K562 (cell line): ENCODE measurements at regions not wholly inside any gene's neighbourhood (a gene's known extent, or its start where the extent isn't known, plus 50 kb on each side); places are given as distances from the start of the nearest gene placed in this dataset.

Source experiments
- ATAC-seq: fragments of 200-7000 bp; cut with Tn5 transposase; 3 replicates; pipeline ENCODE4 v1.9.1; 2020; ENCODE audit warnings: moderate library complexity
- BruUV-seq: library from RNA; stranded (reverse); fragments of 400-500 nt; replicated peaks from 2 replicates; lab custom pipeline; 2021; lab: Mats Ljungman, UMichigan
- CTCF ChIA-PET: fragments of 300-600 bp; formaldehyde crosslinking; extraction: SDS; loops from one replicate; lab custom pipeline; 2021; ENCODE audit warnings: low intra/inter-chr PET ratio; lab: Yijun Ruan, JAX
- POLR2A ChIA-PET: fragments of 300-600, 350-650 bp; sonication (Branson Sonifier 250); formaldehyde crosslinking; extraction: SDS; loops from one replicate; lab custom pipeline; 2021; ENCODE audit warnings: antibody characterized with exemption, inconsistent platforms; lab: Yijun Ruan, JAX
- DNase-seq, 4 experiments: peaks; one replicate each; pipeline versions ENCODE4 v3.0.0 to v3.0.0-alpha.2; 2011 to 2018; ENCODE audit warnings: low spot score in 3 of 4, mixed read lengths in 3 of 4; ENCODE audit errors: extremely low read depth in 1 of 4
- FAIRE-seq: peaks from 2 replicates; lab custom pipeline; 2011; peaks lifted over from hg19 to GRCh38; lab: Jason Lieb, UNC
- H2AFZ ChIP-seq: 2 replicates; pipeline ENCODE4 v1.6.0; 2011; ENCODE audit warnings: low read depth, low read length, control low read depth, inconsistent platforms
- H3K27ac ChIP-seq: fragments of 200-600 bp; 3 replicates; pipeline ENCODE4 v1.8.0; 2011; ENCODE audit warnings: low read depth, mild to moderate bottlenecking, control low read depth, inconsistent platforms, low read length, moderate library complexity, mixed read lengths; ENCODE audit errors: extremely low read depth
- H3K27me3 ChIP-seq, 2 experiments: fragments of 300-600 bp in 1 of 2; 2 replicates in 1 of 2; 3 replicates in 1 of 2; pipeline versions ENCODE4 v1.6.0 to v1.8.0; 2011; ENCODE audit warnings: inconsistent platforms in 2 of 2, low read length in 2 of 2, mild to moderate bottlenecking in 1 of 2, mixed read lengths in 1 of 2, moderate library complexity in 1 of 2; ENCODE audit not compliant: control insufficient read depth in 2 of 2, insufficient read depth in 2 of 2
- H3K36me3 ChIP-seq: fragments of 300-600 bp; 3 replicates; pipeline ENCODE4 v1.8.0; 2011; ENCODE audit warnings: mild to moderate bottlenecking, low read length, inconsistent platforms; ENCODE audit not compliant: control insufficient read depth, insufficient read depth
- H3K4me1 ChIP-seq, 2 experiments: fragments of 200-600 bp in 1 of 2; replicated peaks in 1 of 2; 2 replicates in 1 of 2; 3 replicates in 1 of 2; pipeline versions ENCODE4 v1.5.1 to v1.8.0; 2011; ENCODE audit warnings: inconsistent platforms in 2 of 2, low read length in 2 of 2, mild to moderate bottlenecking in 1 of 2, mixed read lengths in 1 of 2, moderate library complexity in 1 of 2; ENCODE audit not compliant: control insufficient read depth in 2 of 2, insufficient read depth in 2 of 2
- H3K4me2 ChIP-seq: 2 replicates; pipeline ENCODE4 v1.6.1; 2011; ENCODE audit warnings: low read length, control low read depth, inconsistent platforms, mixed read lengths; ENCODE audit not compliant: insufficient read depth
- H3K4me3 ChIP-seq: fragments of 200-600 bp; sonication (generic), shearing (Covaris generic); 2 replicates; pipeline ENCODE4 v1.5.1; 2016; ENCODE audit warnings: control low read depth, inconsistent platforms
- H3K79me2 ChIP-seq: fragments of 200-600 bp; 3 replicates; pipeline ENCODE4 v1.8.0; 2011; ENCODE audit warnings: low read length, inconsistent platforms; ENCODE audit not compliant: control insufficient read depth, insufficient read depth
- H3K9ac ChIP-seq, 2 experiments: 2 replicates each; pipeline versions ENCODE4 v1.6.0 to v1.6.1; 2011; ENCODE audit warnings: low read depth in 2 of 2, low read length in 2 of 2, control low read depth in 1 of 2, inconsistent platforms in 1 of 2, mild to moderate bottlenecking in 1 of 2, mixed read lengths in 1 of 2; ENCODE audit not compliant: insufficient read depth in 1 of 2
- H3K9me1 ChIP-seq: one replicate; pipeline ENCODE4 v1.6.0; 2011; ENCODE audit warnings: inconsistent platforms, mild to moderate bottlenecking, low read length, moderate library complexity; ENCODE audit not compliant: control insufficient read depth, insufficient read depth
- H3K9me3 ChIP-seq: replicated peaks from 2 replicates; pipeline ENCODE4 v1.5.1; 2011; ENCODE audit warnings: low read depth, low read length, inconsistent platforms; ENCODE audit not compliant: control insufficient read depth, insufficient read depth
- H4K20me1 ChIP-seq: replicated peaks from 2 replicates; pipeline ENCODE4 v1.6.1; 2011; ENCODE audit warnings: low read length, inconsistent platforms, mixed read lengths; ENCODE audit not compliant: control insufficient read depth, insufficient read depth
- BRF1 ChIP-seq: IDR thresholded peaks from 3 replicates; pipeline ENCODE4 v1.6.1; 2011; ENCODE audit warnings: borderline replicate concordance, mild to moderate bottlenecking; ENCODE audit not compliant: insufficient read length; ENCODE audit errors: extremely low read depth
- CBX8 ChIP-seq: fragments of 200-600 bp; sonication (generic); IDR thresholded peaks from 2 replicates; pipeline ENCODE4 v1.6.1; 2012; ENCODE audit warnings: borderline replicate concordance, mixed run types, low read depth, mild to moderate bottlenecking, moderate library complexity, mixed read lengths, low read length, control low read depth, inconsistent platforms; ENCODE audit not compliant: poor library complexity, severe bottlenecking; ENCODE audit errors: extremely low read depth
- MCM2 ChIP-seq: fragments of 450-650 bp; IDR thresholded peaks from 2 replicates; pipeline ENCODE4 v1.6.1; 2017; ENCODE audit warnings: low read depth, mild to moderate bottlenecking
- PML ChIP-seq: IDR thresholded peaks from 2 replicates; pipeline ENCODE4 v1.6.1; 2012; ENCODE audit warnings: low read length, inconsistent platforms
- PPARD ChIP-seq: fragments of 250-450 bp; sonication (Bioruptor Pico); IDR thresholded peaks from 2 replicates; pipeline ENCODE4 v1.8.0; 2022; ENCODE audit warnings: inconsistent platforms, mild to moderate bottlenecking, moderate library complexity
- SMAD3 ChIP-seq: fragments of 450-650 bp; formaldehyde crosslinking; conservative IDR thresholded peaks from 2 replicates; pipeline ENCODE4 v1.4.0; 2020; ENCODE audit warnings: mild to moderate bottlenecking
- ZNF282 ChIP-seq: sonication (generic); formaldehyde crosslinking; IDR thresholded peaks from 2 replicates; pipeline ENCODE4 v1.8.1; 2023; ENCODE audit warnings: missing genetic modification reagents
- WGBS: fragments of 100-300 bp; shearing (Covaris generic); methylation state at CpG from one replicate; pipeline ENCODE4 v1.1.6; 2016; ENCODE audit warnings: low coverage, mixed read lengths; ENCODE audit not compliant: insufficient coverage; ENCODE audit errors: missing lambda C conversion rate; 5-methylcytosine and 5-hydroxymethylcytosine counted together
- in situ Hi-C: fragments of 300-500 bp; cut with MboI; formaldehyde crosslinking; loops from 4 replicates; pipeline ENCODE4 v1.15.0; 2018; ENCODE audit warnings: inconsistent platforms, mixed read lengths
- intact Hi-C: fragments of 100-400 bp; cut with micrococcal nuclease; formaldehyde crosslinking; loops from 2 replicates; pipeline ENCODE4 v1.14.2; 2022
- TF ChIP-seq, protein P1 (sequence below): fragments of 250-450 bp; sonication (Bioruptor Pico); IDR thresholded peaks from 2 replicates; pipeline ENCODE4 v1.8.0; 2022; ENCODE audit warnings: inconsistent platforms, mild to moderate bottlenecking, moderate library complexity, borderline replicate concordance
- TF ChIP-seq, protein P2 (sequence below): fragments of 450-650 bp; formaldehyde crosslinking; IDR thresholded peaks from 2 replicates; pipeline ENCODE4 v1.4.0; 2022; ENCODE audit warnings: mild to moderate bottlenecking, moderate library complexity

DNA sequence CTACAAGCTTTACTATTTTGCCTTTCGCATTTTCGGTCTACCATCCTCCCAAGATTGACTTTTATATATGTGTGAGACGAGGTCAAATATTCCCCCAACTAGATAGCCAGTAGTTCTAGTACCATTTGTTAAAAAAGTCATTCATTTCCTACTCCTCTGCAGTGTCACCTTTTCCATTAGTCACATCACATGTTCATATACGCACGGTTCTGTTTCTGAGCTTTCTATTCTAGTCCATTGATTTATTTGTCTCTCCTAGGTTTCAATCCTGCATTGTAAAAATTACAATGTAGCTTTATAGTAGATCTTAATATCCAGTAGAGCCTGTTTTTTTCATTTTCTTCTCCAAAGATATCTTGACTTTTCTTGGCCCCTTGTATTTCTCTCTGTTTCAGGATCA, 528.7 kb upstream of the TRPC7 start:
- CTCF ChIA-PET: no interaction called here
- H3K79me2 ChIP-seq: no peaks in the 10 kb centered on the region
- intact Hi-C loops: no loop called here
- DNase-seq: no peak
- H3K36me3 ChIP-seq: no peaks in the 10 kb centered on the region
- no peak for FAIRE-seq
- TF ChIP-seq, protein P1, sequence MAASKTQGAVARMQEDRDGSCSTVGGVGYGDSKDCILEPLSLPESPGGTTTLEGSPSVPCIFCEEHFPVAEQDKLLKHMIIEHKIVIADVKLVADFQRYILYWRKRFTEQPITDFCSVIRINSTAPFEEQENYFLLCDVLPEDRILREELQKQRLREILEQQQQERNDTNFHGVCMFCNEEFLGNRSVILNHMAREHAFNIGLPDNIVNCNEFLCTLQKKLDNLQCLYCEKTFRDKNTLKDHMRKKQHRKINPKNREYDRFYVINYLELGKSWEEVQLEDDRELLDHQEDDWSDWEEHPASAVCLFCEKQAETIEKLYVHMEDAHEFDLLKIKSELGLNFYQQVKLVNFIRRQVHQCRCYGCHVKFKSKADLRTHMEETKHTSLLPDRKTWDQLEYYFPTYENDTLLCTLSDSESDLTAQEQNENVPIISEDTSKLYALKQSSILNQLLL (CRISPR knock-in tag): no peak
- TF ChIP-seq ZNF282 (CRISPR knock-in tag): no peak
- TF ChIP-seq CBX8: no peak
- no peak for TF ChIP-seq MCM2
- TF ChIP-seq BRF1: no peak
- TF ChIP-seq PPARD (CRISPR knock-in tag): no peak
- TF ChIP-seq, protein P2, sequence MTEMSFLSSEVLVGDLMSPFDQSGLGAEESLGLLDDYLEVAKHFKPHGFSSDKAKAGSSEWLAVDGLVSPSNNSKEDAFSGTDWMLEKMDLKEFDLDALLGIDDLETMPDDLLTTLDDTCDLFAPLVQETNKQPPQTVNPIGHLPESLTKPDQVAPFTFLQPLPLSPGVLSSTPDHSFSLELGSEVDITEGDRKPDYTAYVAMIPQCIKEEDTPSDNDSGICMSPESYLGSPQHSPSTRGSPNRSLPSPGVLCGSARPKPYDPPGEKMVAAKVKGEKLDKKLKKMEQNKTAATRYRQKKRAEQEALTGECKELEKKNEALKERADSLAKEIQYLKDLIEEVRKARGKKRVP (CRISPR knock-in tag): no peak
- TF ChIP-seq SMAD3: no peak
- TF ChIP-seq PML: no peak
- TF ChIP-seq, all 486 proteins: peak for 0
- no peaks in the 10 kb centered on the region for H3K9me3 ChIP-seq
- H4K20me1 ChIP-seq: no peaks in the 10 kb centered on the region
- POLR2A ChIA-PET: no interaction called here
- H3K9ac ChIP-seq: no peak overlapping the region
- H3K9me1 ChIP-seq: no peaks in the 10 kb centered on the region
- H3K27ac ChIP-seq: no peak overlapping the region
- H3K4me1 ChIP-seq: no peaks in the 10 kb centered on the region
- 3% methylated on average over 5 of the region's 5 CpGs for WGBS
- no TSS peak for BruUV-seq
- H2AFZ ChIP-seq: no peak overlapping the region
- ATAC-seq: no peak
- in situ Hi-C loops: no loop called here
- no peak overlapping the region for H3K4me3 ChIP-seq
- H3K4me2 ChIP-seq: no peak overlapping the region
- H3K27me3 ChIP-seq: no peaks in the 10 kb centered on the region
